GM23338 (cell line): ENCODE measurements at regions not wholly inside any gene's neighbourhood (a gene's known extent, or its start where the extent isn't known, plus 50 kb on each side); places are given as distances from the start of the nearest gene placed in this dataset.
"Not testable (repeated sequence)": the region's sequence is repeated elsewhere in the genome, so short reads cannot be mapped to it uniquely, and the experiment has no call there.

Source experiments
- CTCF ChIP-seq, 2 experiments: fragments of 200-600 bp in 1 of 2; sonication (generic) in 1 of 2; conservative IDR thresholded peaks; 2 replicates each; pipeline versions ENCODE4 v1.5.1 to v1.6.1; 2016 to 2017; ENCODE audit warnings: antibody characterized with exemption in 2 of 2, low read depth in 2 of 2, mild to moderate bottlenecking in 2 of 2, moderate library complexity in 1 of 2
- EZH2 ChIP-seq: fragments of 200-600 bp; sonication (generic); IDR thresholded peaks from one replicate; pipeline ENCODE4 v1.8.0; 2017; ENCODE audit warnings: antibody characterized with exemption, mild to moderate bottlenecking, low read depth; ENCODE audit not compliant: unreplicated experiment
- NANOG ChIP-seq: IDR thresholded peaks from 2 replicates; pipeline ENCODE4 v1.6.1; 2016; ENCODE audit warnings: antibody characterized with exemption, borderline replicate concordance
- POLR2AphosphoS5 ChIP-seq: IDR thresholded peaks from 2 replicates; pipeline ENCODE4 v1.6.1; 2016; ENCODE audit warnings: antibody characterized with exemption, low read depth
- REST ChIP-seq: IDR thresholded peaks from one replicate; pipeline ENCODE4 v1.6.1; 2018; ENCODE audit warnings: antibody characterized with exemption; ENCODE audit not compliant: unreplicated experiment
- STAT1 ChIP-seq: IDR thresholded peaks from one replicate; pipeline ENCODE4 v1.6.1; 2016; ENCODE audit warnings: antibody characterized with exemption; ENCODE audit not compliant: unreplicated experiment
- TF ChIP-seq, protein P1 (sequence below): IDR thresholded peaks from 2 replicates; pipeline ENCODE4 v1.6.1; 2016; ENCODE audit warnings: antibody characterized with exemption

DNA sequence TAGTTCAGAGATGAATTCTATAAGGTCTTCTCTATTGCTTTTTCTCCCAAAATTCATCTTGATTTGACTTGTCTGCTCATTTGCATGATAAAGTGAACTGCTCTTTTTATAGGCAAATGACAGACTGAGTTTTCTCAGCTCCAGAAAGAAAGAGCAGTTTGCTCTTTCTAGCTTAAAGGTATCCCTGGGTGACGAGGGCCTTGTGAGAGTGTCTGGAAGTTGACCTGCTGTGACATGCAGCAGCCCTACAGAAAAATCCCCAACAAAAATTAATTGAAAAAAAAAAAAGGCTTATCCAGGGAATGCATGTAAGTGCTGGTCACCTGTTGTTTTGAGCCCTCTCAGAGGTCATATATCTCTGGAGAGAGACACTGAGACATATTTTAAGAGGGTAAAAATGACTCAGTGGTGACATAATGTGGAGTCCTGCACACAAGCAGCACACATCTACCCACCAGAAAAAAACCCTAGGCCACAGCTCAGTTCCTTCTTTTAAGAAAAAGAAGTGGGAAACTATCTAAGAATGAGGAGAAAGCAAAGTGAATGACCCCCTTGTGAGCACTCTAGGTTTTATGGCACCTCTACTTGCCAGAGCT is 523.4 kb downstream of the TGIF2LY start:
- TF ChIP-seq EZH2; NANOG; CTCF (conservative IDR thresholded peaks at IDR 0.05; ENCODE audit: low read depth in 2 of 2); STAT1; POLR2AphosphoS5; REST: not testable (repeated sequence)
- TF ChIP-seq, protein P1, sequence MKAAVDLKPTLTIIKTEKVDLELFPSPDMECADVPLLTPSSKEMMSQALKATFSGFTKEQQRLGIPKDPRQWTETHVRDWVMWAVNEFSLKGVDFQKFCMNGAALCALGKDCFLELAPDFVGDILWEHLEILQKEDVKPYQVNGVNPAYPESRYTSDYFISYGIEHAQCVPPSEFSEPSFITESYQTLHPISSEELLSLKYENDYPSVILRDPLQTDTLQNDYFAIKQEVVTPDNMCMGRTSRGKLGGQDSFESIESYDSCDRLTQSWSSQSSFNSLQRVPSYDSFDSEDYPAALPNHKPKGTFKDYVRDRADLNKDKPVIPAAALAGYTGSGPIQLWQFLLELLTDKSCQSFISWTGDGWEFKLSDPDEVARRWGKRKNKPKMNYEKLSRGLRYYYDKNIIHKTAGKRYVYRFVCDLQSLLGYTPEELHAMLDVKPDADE = not testable (repeated sequence)
